RWPE2 (cell line): ENCODE measurements at regions not wholly inside any gene's neighbourhood (a gene's known extent, or its start where the extent isn't known, plus 50 kb on each side); places are given as distances from the start of the nearest gene placed in this dataset.

Experiments used
- ATAC-seq: fragments of 200-7000 bp; cut with Tn5 transposase; 3 replicates; pipeline ENCODE4 v1.9.1; 2021; ENCODE audit warnings: low read depth
- DNase-seq: peaks from one replicate; pipeline ENCODE4 v3.0.0-alpha.2; 2020; ENCODE audit warnings: low spot score
- H3K27ac ChIP-seq: fragments of 450-650 bp; 2 replicates; pipeline ENCODE4 v1.5.1; 2017; ENCODE audit warnings: mild to moderate bottlenecking; ENCODE audit not compliant: poor library complexity, severe bottlenecking
- H3K27me3 ChIP-seq: fragments of 250-450 bp; sonication (Bioruptor Pico); 2 replicates; pipeline ENCODE4 v1.5.1; 2021; ENCODE audit warnings: mild to moderate bottlenecking, moderate library complexity; ENCODE audit not compliant: insufficient read depth, poor library complexity, severe bottlenecking
- H3K36me3 ChIP-seq: fragments of 250-450 bp; sonication (Bioruptor Pico); 2 replicates; pipeline ENCODE4 v1.5.1; 2020; ENCODE audit warnings: low read depth, mild to moderate bottlenecking, moderate library complexity
- H3K4me1 ChIP-seq: fragments of 250-450 bp; sonication (Bioruptor Pico); 2 replicates; pipeline ENCODE4 v1.5.1; 2021; ENCODE audit warnings: mild to moderate bottlenecking, moderate library complexity; ENCODE audit not compliant: insufficient read depth, poor library complexity, severe bottlenecking
- H3K4me3 ChIP-seq: fragments of 250-450 bp; sonication (Bioruptor Pico); 2 replicates; pipeline ENCODE4 v1.5.1; 2021; ENCODE audit warnings: mild to moderate bottlenecking, moderate library complexity; ENCODE audit not compliant: severe bottlenecking
- H3K9me3 ChIP-seq: fragments of 250-450 bp; sonication (Bioruptor Pico); 2 replicates; pipeline ENCODE4 v1.5.1; 2021; ENCODE audit warnings: mild to moderate bottlenecking, moderate library complexity; ENCODE audit not compliant: severe bottlenecking
- TF ChIP-seq, protein P1 (sequence below): fragments of 450-650 bp; IDR thresholded peaks from one replicate; pipeline ENCODE4 v1.5.1; 2017; ENCODE audit warnings: mild to moderate bottlenecking, moderate library complexity; ENCODE audit not compliant: poor library complexity, severe bottlenecking

DNA sequence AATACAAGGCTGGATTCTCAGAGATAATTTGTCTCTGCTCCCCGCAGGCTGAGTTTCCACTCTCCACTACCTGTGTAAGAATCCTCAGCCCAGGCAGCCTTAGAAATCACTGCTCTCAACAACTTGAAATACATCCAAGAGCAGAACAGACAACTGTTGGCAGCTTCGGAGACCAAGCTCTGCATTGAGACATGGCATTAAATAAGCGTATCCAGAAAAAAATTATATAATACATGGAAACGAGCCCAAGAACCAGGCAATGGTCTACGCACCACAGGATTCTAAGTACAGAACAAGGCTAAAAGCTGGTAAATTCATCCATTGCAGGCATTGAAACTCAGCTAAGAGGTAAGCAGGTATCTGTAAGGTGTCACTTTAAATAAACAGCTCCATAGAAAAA lies 165.5 kb upstream of the DIO3 start:
- TF ChIP-seq, protein P1, sequence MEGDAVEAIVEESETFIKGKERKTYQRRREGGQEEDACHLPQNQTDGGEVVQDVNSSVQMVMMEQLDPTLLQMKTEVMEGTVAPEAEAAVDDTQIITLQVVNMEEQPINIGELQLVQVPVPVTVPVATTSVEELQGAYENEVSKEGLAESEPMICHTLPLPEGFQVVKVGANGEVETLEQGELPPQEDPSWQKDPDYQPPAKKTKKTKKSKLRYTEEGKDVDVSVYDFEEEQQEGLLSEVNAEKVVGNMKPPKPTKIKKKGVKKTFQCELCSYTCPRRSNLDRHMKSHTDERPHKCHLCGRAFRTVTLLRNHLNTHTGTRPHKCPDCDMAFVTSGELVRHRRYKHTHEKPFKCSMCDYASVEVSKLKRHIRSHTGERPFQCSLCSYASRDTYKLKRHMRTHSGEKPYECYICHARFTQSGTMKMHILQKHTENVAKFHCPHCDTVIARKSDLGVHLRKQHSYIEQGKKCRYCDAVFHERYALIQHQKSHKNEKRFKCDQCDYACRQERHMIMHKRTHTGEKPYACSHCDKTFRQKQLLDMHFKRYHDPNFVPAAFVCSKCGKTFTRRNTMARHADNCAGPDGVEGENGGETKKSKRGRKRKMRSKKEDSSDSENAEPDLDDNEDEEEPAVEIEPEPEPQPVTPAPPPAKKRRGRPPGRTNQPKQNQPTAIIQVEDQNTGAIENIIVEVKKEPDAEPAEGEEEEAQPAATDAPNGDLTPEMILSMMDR: no peak
- Histone ChIP-seq H3K36me3 (no peaks in the 10 kb centered on the region), H3K4me1 (peaks cover 5% of the 10 kb centered on the region)

DNA sequence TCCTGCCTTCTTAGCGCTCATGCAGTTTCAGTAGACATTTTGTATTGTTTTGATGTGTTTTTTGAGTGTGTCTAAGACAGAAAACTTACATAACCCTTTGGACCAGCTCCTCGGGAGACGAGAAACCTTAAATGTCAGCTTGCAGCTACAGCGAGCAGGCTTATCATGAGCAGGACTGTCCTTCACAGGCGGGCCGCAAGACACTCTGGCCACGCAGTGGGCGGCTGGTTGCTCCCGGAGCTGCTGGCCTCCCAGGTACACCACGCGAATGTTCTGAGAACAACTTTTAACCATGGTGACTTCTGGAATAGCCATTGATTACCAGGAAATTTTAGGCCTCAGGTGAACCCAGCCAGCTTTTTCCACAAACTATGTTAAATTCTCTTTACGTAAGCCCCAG lies 164.1 kb upstream of the DIO3 start:
- Histone ChIP-seq H3K9me3 (no peaks in the 10 kb centered on the region), H3K27ac (no peak overlapping the region), H3K36me3 (no peaks in the 10 kb centered on the region), H3K4me1 (peaks cover 5% of the 10 kb centered on the region), H3K27me3 (peaks cover 12% of the 10 kb centered on the region), H3K4me3 (no peak overlapping the region)
- DNase-seq: no peak
- ATAC-seq: no peak
- TF ChIP-seq, protein P1: no peak

More for the DNA sequence above, 165.5 kb upstream of the DIO3 start:
- Histone ChIP-seq H3K4me3 (no peak overlapping the region), H3K27me3 (peaks cover 9% of the 10 kb centered on the region), H3K9me3 (no peaks in the 10 kb centered on the region), H3K27ac (no peak overlapping the region)
- DNase-seq (no peak), ATAC-seq (no peak)

DNA sequence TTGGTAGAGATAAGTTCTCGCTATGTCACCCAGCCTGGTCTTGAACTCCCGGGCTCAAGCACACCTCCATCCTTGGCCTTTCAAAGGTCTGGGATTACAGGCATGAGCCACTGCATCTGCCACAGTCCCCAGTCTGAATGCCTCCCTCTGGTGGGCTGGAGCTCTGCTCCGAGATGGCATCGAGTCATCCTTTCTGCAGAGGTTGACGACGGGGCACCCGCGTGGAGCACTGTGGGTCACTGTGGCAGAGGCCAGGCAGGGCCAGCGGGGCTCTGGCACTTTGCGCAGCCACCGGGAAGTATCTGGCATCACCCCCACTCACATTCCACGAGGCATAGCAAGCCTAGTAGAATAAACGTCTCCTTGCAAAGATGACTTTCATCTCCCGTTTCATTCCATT lies 163.3 kb upstream of the DIO3 start:
- H3K4me1 ChIP-seq: peaks cover 5% of the 10 kb centered on the region
- no peak overlapping the region for H3K4me3 ChIP-seq
- peaks cover 12% of the 10 kb centered on the region for H3K27me3 ChIP-seq
- H3K36me3 ChIP-seq: no peaks in the 10 kb centered on the region
- ATAC-seq (no peak), DNase-seq (no peak)
- H3K27ac ChIP-seq: no peak overlapping the region
- H3K9me3 ChIP-seq: no peaks in the 10 kb centered on the region
- TF ChIP-seq, protein P1: no peak

DNA sequence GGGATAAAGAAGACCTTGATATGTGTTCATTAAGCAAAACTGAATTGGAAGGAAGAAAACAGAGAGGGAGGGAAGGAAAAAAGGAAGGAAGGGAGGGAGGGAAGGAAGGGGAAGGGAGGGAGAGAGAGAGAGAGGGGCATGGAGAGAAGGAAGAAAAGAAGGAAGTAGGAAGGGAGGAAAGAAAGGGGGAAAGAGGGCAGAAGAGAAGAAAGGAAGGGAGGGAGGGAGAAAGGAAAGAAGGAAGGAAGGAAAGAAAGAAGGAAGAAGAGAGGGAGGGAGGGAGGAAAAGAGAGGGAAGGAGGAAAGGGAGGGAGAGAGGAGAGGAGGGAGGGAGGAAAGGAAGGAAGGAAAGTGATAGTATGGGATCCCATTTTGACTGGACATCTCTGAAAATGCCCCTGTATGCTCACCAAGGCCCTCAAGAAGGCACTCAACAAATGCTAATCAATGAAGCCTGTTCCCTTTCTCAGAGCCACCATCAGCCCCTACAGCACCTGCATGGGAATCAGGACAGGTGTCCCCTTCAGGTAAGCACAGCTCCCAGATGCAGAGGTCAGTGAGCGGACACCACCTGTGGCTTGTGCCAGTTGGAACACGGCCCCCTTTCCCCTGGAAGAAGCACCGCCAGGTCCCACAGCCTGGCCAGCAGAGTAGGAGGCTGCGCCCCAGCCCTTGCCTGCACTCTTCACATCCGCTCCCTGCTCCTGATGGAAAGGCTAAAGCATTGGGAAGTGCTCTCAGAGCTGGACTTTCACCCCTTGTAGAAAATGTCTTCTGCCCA lies 161.4 kb upstream of the DIO3 start:
- TF ChIP-seq, protein P1: no peak
- peaks cover 5% of the 10 kb centered on the region for H3K4me1 ChIP-seq

GRCh38 chr14:101400830-101401229 lies 160.5 kb upstream of the DIO3 start:
- H3K9me3 ChIP-seq: no peaks in the 10 kb centered on the region
- H3K36me3 ChIP-seq: no peaks in the 10 kb centered on the region
- H3K27me3 ChIP-seq: peaks cover 12% of the 10 kb centered on the region
- DNase-seq: no peak
- no peak for ATAC-seq
- TF ChIP-seq, protein P1: no peak
- H3K4me3 ChIP-seq: no peak overlapping the region
- H3K27ac ChIP-seq: no peak overlapping the region
- peaks cover 13% of the 10 kb centered on the region for H3K4me1 ChIP-seq

More for the DNA sequence above, 161.4 kb upstream of the DIO3 start:
- DNase-seq (no peak), ATAC-seq (no peak)
- H3K4me3 ChIP-seq: no peak overlapping the region
- no peaks in the 10 kb centered on the region for H3K9me3 ChIP-seq
- no peak overlapping the region for H3K27ac ChIP-seq
- H3K27me3 ChIP-seq: peaks cover 12% of the 10 kb centered on the region
- H3K36me3 ChIP-seq: no peaks in the 10 kb centered on the region
